Sigmoid colon (tissue), 6 donors: ENCODE measurements at regions not wholly inside any gene's neighbourhood (a gene's known extent, or its start where the extent isn't known, plus 50 kb on each side); places are given as distances from the start of the nearest gene placed in this dataset.

Experiments
- DNase-seq: peaks from one replicate; pipeline ENCODE4 v3.0.0-alpha.2; 2019
- H3K27ac ChIP-seq, 4 donors: fragments of 200-600 bp; sonication (generic); one replicate each; pipeline ENCODE4 v1.5.1; 2016 to 2019; ENCODE audit warnings: mild to moderate bottlenecking in 1 of 4
- H3K27me3 ChIP-seq, 3 donors: fragments of 200-600 bp; sonication (generic); one replicate each; pipeline ENCODE4 v1.5.1; 2019; ENCODE audit warnings: mild to moderate bottlenecking in 1 of 3
- H3K36me3 ChIP-seq, 4 donors: fragments of 200-600 bp; sonication (generic); one replicate each; pipeline ENCODE4 v1.5.1; 2016 to 2019
- H3K4me1 ChIP-seq, 4 donors: fragments of 200-600 bp; sonication (generic); one replicate each; pipeline ENCODE4 v1.5.1; 2017 to 2019
- H3K4me3 ChIP-seq, 4 donors: fragments of 200-600 bp; sonication (generic); one replicate each; pipeline ENCODE4 v1.5.1; 2017 to 2019; ENCODE audit warnings: mild to moderate bottlenecking in 2 of 4, moderate library complexity in 1 of 4
- H3K9me3 ChIP-seq, 4 donors: fragments of 200-600 bp in 3 of 4; sonication (generic) in 3 of 4; one replicate each; pipeline versions ENCODE4 v1.5.1 to v1.6.1; 2013 to 2019
- EP300 ChIP-seq, 4 donors: sonication (generic); formaldehyde crosslinking; IDR thresholded peaks; one replicate each; pipeline ENCODE4 v1.6.1; 2017; ENCODE audit warnings: antibody characterized with exemption in 4 of 4
- POLR2A ChIP-seq, 2 donors: fragments of 450-650 bp; IDR thresholded peaks; one replicate each; pipeline ENCODE4 v1.6.1; 2016; ENCODE audit warnings: antibody characterized with exemption in 2 of 2, mild to moderate bottlenecking in 2 of 2, moderate library complexity in 2 of 2
- POLR2AphosphoS5 ChIP-seq, 4 donors: sonication (generic); formaldehyde crosslinking; IDR thresholded peaks; one replicate each; pipeline ENCODE4 v1.6.1; 2017; ENCODE audit warnings: antibody characterized with exemption in 4 of 4
- WGBS, 2 donors: extraction: QIAGEN DNeasy Blood & Tissue Kit; methylation state at CpG; one replicate each; pipeline ENCODE4 v1.1.7; 2013; 5-methylcytosine and 5-hydroxymethylcytosine counted together
- intact Hi-C: fragments of 100-400 bp; cut with DNase I; formaldehyde crosslinking; loops from one replicate; pipeline ENCODE4 v1.15.1; 2023
- TF ChIP-seq, protein P1 (sequence below), 4 experiments: fragments of 450-650 bp in 3 of 4; fragments of 200-600 bp in 1 of 4; IDR thresholded peaks; one replicate each; pipeline ENCODE4 v1.5.1; 2016 to 2019; ENCODE audit warnings: antibody characterized with exemption in 4 of 4, mild to moderate bottlenecking in 3 of 4, moderate library complexity in 2 of 4
- donor health status: healthy with polysubstance abuse.
- donor health status: healthy.

DNA sequence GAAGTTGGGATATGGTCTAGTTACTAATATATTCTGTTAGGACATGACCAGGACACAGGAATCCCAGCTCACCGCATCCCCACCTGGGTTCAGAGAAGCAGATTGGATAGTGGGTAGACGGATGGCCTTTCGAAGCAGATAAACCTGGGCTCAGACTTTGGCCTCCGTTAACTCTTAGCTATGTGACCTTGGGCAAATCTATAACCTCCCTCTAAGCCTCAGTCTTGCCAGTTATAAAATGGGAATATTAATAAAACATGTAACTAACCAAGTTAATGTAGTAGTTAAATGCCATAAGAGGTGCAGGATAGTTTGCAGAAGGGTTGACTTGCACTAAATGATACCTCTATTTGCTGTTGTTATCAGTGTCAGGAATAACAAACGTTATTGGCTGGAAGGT lies 127.6 kb upstream of the JCAD start:
- Histone ChIP-seq H3K36me3 (no peaks in the 10 kb centered on the region), H3K4me3 (peak overlapping the region in 2 of 4 donors; percentile 1 to 19), H3K27ac (peak overlapping the region; percentile 51 to 65 (median 60)), H3K9me3 (no peaks in the 10 kb centered on the region), H3K27me3 (no peaks in the 10 kb centered on the region), H3K4me1 (peaks cover 0 to 79% (median 68%) of the 10 kb centered on the region in 4 donors)
- DNase-seq = no peak
- WGBS, 2 donors = 69 to 86% methylated on average over 5 of the region's 5 CpGs
- intact Hi-C loops = loop anchor here (5.0 to 10.0 kb wide), 2 partner anchors 132 to 160 kb away; partner anchors contain the start of genes JCAD and MTPAP
- TF ChIP-seq, protein P1, sequence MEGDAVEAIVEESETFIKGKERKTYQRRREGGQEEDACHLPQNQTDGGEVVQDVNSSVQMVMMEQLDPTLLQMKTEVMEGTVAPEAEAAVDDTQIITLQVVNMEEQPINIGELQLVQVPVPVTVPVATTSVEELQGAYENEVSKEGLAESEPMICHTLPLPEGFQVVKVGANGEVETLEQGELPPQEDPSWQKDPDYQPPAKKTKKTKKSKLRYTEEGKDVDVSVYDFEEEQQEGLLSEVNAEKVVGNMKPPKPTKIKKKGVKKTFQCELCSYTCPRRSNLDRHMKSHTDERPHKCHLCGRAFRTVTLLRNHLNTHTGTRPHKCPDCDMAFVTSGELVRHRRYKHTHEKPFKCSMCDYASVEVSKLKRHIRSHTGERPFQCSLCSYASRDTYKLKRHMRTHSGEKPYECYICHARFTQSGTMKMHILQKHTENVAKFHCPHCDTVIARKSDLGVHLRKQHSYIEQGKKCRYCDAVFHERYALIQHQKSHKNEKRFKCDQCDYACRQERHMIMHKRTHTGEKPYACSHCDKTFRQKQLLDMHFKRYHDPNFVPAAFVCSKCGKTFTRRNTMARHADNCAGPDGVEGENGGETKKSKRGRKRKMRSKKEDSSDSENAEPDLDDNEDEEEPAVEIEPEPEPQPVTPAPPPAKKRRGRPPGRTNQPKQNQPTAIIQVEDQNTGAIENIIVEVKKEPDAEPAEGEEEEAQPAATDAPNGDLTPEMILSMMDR (IDR thresholded peaks at IDR 0.05) = no peak
- TF ChIP-seq POLR2AphosphoS5 (IDR thresholded peaks at IDR 0.05) = no peak
- TF ChIP-seq EP300 (IDR thresholded peaks at IDR 0.05) = no peak
- TF ChIP-seq POLR2A (IDR thresholded peaks at IDR 0.05) = no peak

DNA sequence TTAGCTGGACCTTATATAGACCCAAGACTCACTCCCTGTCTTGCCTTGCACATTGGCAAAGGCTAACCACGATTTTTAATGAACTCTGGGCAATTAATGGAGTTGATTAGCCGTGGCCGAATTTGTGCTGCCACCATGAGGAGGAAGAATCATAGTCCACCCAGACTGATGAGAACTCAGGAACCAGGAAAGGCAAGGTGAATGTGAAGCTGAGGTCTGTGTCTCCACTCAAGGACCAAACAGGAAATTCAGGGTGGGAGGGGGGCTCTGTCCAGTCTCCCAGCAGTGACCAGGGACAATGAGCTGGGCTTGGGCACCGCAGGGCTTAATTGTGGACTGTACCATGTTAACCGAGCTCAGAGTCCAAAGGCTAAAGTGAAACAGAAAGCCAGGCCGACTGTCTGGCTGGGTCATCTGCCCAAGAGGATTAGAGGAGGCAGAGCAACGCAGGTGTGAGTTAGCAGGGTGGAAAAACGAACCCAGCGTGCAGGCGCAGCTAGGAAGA lies 127.0 kb upstream of the JCAD start:
- Histone ChIP-seq H3K27me3 (no peaks in the 10 kb centered on the region), H3K27ac (peak overlapping the region; percentile 51 to 65 (median 60)), H3K4me1 (peaks cover 0 to 82% (median 70%) of the 10 kb centered on the region in 4 donors), H3K4me3 (peak overlapping the region in 2 of 4 donors; percentile 1 to 19), H3K9me3 (no peaks in the 10 kb centered on the region), H3K36me3 (no peaks in the 10 kb centered on the region)
- TF ChIP-seq EP300 (IDR thresholded peaks at IDR 0.05) (no peak), POLR2A (IDR thresholded peaks at IDR 0.05) (no peak), POLR2AphosphoS5 (IDR thresholded peaks at IDR 0.05) (no peak)
- TF ChIP-seq, protein P1 (IDR thresholded peaks at IDR 0.05) = no peak
- intact Hi-C loops = loop anchor here (5.0 to 10.0 kb wide), 2 partner anchors 132 to 161 kb away; partner anchors contain the start of genes JCAD and MTPAP
- DNase-seq = no peak
- 18 to 50% methylated on average over 10 of the region's 10 CpGs for WGBS, 2 donors

DNA sequence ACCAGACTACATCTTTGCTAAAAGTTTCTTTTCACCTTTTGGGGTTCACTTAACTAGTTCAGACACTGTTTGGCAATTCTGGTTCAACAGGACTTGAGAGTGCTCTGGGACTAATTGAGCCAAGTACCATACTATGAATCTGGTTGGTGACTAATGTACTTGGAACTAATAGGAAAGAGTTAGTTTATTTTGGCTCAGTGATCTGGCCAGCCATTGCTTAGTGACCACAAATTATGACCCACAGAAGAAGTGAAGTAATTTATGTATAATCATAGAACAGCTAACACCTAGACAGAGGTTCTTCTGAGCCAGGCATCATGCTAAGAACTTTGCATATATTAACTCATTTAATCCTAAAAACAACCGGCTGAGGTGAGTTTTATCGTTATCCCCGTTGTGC lies 126.5 kb upstream of the JCAD start:
- H3K27me3 ChIP-seq = no peaks in the 10 kb centered on the region
- H3K4me3 ChIP-seq = no peak overlapping the region
- WGBS, 2 donors = 82 to 88% methylated on average over 3 of the region's 3 CpGs
- H3K36me3 ChIP-seq = no peaks in the 10 kb centered on the region
- peak overlapping the region; percentile 51 to 65 (median 60) for H3K27ac ChIP-seq
- TF ChIP-seq POLR2AphosphoS5 (IDR thresholded peaks at IDR 0.05) (peak in 1 of 4 donors; percentile 8), EP300 (IDR thresholded peaks at IDR 0.05) (no peak), POLR2A (IDR thresholded peaks at IDR 0.05) (no peak)
- TF ChIP-seq, protein P1 (IDR thresholded peaks at IDR 0.05) = no peak
- no peak for DNase-seq
- H3K9me3 ChIP-seq = no peaks in the 10 kb centered on the region
- peaks cover 0 to 82% (median 70%) of the 10 kb centered on the region in 4 donors for H3K4me1 ChIP-seq
- intact Hi-C loops = loop anchor here (5.0 to 10.0 kb wide), 2 partner anchors 131 to 161 kb away; partner anchors contain the start of genes JCAD and MTPAP

DNA sequence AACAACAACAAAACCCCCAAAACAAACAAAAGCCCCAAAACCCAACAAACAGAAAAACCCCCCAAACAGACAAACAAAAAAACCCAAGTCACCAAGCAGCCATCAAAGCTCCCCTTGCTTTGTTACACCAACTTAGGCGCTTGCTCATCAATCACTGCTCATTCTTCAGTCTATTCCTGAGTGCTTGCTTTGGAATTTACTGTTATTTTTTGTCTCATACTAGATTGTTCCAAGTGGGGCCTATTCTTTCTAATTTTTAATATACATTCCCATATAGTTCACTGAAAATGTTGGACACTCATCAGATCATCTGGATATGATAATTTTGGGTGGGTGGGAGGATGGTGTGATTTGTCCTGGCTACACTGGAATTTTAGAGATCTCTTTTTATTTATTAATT lies 126.0 kb upstream of the JCAD start:
- Histone ChIP-seq H3K27me3 (no peaks in the 10 kb centered on the region), H3K27ac (peak overlapping the region in 3 of 4 donors; percentile 28 to 85 (median 62)), H3K4me3 (no peak overlapping the region), H3K9me3 (no peaks in the 10 kb centered on the region), H3K4me1 (peaks cover 0 to 82% (median 70%) of the 10 kb centered on the region in 4 donors), H3K36me3 (no peaks in the 10 kb centered on the region)
- no peak for TF ChIP-seq POLR2AphosphoS5 (IDR thresholded peaks at IDR 0.05)
- TF ChIP-seq EP300 (IDR thresholded peaks at IDR 0.05) = no peak
- no peak for TF ChIP-seq POLR2A (IDR thresholded peaks at IDR 0.05)
- TF ChIP-seq, protein P1 (IDR thresholded peaks at IDR 0.05) = no peak
- DNase-seq = no peak
- intact Hi-C loops = loop anchor here (5.0 to 10.0 kb wide), 2 partner anchors 131 to 162 kb away; partner anchors contain the start of genes JCAD and MTPAP
- 94 to 97% methylated on average over 1 of the region's 1 CpG for WGBS, 2 donors
